Putamen (tissue), 1 donor: ENCODE measurements at regions not wholly inside any gene's neighbourhood (a gene's known extent, or its start where the extent isn't known, plus 50 kb on each side); places are given as distances from the start of the nearest gene placed in this dataset.
"Not testable (repeated sequence)": the region's sequence is repeated elsewhere in the genome, so short reads cannot be mapped to it uniquely, and the experiment has no call there.

Experiments
- DNase-seq: peaks from one replicate; pipeline ENCODE4 v3.0.0-alpha.2; 2016; ENCODE audit warnings: low spot score

DNA sequence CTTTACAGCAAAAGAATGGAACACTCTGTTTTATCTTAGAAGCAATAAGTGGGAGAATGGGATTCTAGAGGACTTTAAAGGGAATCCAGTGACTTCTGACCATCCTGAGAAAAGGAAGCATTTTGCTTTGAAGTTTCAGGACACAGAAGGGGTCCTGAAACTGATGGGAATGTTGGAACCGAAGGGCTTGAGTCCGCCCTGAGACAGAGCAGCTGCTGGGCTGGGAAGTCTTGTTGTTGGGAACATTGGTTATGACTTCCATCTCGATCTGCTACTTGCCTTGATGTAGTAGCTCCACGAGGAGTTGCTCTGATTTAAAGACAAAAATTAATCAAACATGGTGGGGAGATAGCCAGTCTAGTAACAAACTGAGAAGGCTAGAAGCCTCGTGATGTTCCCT is 177.6 kb downstream of the JCAD start:
- no peak for DNase-seq

DNA sequence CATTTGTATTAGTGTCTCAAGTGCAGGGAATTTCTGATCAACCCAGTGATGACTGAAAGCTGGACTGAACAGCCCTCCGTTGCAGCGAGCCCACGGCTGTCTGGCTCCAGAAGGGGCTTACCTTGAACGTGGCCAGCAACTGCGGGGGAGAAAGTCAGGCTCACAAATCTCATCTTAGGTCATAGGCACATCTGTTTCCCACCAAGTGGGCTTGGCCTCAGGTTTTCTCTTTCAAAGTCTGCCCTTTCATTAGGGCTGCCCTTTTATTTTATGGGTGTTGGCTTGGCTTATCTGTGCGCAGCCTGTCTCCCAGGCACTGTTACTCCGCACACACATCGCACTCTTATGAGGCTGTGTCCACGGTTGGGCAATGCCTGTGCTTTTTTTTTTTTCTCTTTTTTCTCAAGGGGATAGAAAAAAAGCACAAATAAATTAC is 178.0 kb downstream of the JCAD start:
- DNase-seq, result no peak

DNA sequence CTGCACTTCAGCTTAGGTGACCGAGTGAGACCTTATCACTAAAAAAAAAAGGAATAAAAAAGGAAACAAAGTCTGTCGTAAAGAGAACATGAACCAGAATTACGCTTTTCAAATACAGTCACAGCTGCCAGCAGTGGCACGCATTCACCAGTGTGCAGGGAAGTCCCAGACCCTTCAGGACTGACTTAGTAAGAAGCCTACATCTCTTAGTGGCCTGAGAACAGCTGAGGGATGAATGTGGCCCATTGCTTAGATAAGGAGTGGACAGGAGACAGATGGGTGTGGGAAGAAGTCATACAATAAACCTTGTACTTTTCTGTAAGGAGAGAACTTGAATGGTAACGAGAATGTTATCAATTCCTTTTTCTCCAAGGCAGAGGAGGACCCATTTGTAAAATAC is 178.5 kb downstream of the JCAD start:
- DNase-seq, result no peak

DNA sequence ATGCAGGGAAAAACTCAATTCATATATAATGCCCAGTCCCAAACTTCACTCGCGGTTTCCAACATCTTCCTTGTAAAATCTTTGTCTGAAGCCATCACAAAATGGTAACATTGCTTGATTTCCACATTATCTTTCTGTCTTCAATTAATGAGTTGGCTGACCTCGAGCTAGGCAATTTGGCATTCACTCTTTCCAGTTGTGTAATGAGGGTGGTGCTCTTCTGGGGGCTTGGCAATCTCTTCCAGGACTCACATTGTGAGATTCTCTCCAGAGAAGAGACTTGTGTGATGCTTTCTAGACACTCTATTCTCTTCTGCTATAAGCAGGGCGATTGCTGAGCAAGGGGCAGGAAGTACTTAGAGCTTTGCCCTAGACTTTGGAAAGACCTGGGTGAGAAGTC is 179.5 kb downstream of the JCAD start:
- no peak for DNase-seq

DNA sequence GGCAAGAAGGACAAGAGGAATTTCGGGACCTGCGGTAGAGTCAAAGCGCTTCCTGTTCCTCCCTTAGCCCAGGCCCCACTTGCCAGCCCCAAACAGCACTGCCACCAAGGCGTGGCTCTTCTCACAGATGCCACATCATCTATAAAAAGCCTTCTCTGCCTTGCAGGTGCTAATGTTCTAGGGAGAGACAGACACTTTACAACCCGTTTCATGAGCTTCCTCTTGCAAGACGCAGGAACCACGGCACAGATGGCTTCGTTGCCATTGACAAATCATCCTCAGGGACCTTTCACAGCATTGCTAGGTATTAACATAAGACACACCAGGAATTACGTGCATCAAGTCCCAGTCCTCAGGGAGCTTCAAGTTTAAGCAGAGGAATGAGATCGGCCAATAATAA is 180.9 kb downstream of the JCAD start:
- DNase-seq, result no peak

DNA sequence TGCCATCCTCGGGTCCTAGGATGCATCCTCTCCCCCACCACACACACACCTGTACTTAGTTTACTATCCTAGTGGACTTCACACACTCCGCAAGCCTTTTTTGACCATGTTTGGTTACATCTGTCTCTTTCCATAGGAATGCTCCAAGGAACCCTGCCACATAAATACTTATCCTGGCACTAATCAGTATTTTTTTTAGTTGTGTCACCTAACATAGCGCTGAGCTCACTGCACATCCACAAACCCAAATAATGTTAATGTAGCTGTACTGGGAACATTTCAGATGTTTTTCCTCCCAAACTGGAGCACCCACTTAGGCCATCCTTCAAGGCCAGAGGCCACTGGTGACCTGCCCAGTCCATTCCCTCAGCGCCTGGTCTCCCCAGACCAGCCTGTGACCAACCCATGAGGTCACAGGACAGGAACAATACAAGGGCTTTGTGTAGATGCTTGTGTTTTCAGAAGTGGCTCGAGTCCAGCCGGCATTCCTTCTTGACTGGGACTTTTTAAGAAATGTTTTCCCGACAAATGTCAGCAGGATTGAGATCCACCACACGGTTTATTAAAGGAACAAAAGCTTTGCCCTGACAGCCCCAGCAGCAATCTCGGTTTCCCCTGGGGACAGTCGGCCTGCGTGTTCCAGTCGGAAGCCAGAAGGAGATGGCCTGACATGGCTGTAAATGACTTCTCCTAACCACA is 181.4 kb downstream of the JCAD start:
- no peak for DNase-seq

DNA sequence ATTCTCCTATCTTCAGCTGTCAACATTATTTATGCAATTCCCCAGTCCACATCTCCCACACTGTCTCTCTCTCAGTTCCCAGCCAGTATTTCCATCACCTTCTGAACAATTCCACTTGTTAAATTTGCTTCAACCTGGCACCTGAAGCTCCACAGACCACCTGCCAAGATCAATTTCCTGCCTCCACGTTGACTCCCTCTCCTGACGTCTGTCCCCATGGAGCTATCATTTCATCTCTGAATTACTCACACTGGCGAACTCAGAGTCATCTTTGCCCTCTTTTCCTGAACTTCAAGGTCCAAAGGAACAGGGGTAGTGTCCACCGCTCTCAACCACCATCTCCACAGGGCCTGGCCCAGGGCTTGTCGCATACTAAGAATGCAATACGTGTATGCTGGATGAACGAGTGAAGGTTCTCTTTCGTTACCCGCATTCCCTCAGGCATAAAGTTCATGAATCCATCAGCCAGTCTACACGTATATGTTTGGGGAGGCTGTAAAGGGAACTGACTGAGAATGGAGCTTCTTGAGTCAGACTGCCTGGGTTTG is 183.3 kb downstream of the JCAD start:
- DNase-seq, result no peak

DNA sequence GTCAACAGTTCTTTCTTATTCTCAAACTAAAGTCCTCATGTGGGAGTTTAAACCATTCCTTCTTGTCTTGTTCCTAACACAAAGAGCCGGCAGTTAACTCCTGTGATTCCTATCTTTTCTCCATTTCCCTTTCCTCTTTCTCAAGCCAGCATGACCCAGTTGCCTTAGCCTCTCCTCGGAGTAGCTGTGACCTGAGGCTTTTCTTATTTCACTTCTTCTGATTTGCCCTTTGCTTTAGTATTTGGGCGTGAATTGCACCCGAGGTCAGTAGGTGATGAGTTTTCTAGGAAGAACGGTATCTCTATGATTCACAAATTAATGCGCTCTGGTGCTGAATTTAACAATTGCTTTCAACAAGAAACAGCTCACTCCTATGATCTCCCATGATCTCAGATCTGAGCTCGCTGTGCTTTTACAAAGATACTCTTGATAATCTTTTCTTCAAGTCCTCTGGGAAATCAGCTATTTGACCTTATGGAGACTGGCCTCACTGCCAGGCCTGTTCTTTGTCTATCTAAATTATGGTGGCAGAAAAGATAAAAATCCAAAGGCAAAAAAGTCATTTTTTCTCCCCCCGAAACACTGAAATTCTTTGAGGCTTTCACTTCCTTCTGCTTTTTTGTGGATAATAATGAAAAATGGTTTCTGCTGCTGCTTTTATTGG is 184.6 kb downstream of the JCAD start:
- no peak for DNase-seq

DNA sequence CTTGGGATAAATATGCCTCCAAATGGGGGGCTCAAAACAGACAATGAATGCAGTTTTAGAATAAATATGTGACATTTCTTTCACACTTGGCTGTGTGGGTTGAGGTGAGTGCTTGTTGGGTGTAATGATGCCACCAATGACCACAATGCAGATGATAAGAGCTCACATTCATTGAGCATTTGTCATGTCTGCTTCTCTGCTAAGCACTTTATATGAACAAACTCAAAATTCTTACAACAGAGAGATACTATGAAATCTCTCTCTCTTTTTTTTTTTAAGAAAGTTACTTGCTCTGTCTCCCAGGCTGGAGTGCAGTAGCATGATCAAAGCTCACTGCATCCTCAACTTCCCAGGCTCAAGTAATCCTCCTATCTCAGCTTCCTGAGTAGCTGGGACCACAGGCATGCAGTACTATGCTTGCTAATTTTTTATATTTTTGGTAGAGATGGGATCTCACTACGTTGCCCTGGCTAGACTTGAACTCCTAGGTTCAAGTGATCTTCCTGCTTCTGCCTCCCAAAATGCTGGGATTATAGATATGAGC is 185.4 kb downstream of the JCAD start:
- no peak for DNase-seq

DNA sequence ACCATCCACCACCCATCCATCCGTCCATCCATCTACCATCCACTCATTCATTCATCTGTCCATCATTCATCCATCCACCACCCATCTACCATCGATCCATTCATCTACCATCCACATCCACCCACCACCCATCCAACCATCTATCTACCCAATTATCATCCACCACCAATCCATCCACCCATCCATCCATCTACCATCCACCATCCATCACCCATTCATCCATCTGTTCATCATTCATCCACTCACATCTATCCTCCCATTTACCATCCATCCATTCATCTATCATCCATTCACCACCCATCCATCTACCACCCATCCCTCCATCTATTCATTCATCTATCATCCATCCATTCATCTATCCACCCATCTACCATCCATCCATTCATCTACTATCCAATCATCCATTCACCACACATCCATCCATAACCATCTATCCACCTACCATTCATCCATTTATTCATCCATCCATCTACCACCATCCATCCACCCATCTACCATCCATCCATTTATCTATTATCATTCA is 188.8 kb downstream of the JCAD start:
- no peak for DNase-seq

DNA sequence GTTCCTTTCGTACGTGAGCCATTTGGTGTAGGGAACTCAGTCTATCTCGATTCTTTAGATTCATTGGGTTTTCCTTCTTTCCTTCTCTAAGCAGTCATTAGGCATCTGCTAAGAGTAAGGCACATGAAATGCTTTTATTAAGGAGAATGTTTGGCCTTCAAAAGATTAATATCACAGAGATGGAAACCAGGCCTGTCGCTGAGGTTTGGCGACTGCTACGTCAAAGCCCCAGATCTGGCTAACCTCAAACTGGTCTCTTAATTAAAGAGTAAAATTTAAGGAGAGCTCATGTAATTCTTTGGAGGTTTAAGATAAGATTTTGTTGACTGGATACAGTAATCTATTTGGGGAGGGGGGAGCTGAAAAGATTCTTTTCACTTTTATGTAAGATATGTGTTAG is 189.8 kb downstream of the JCAD start:
- no peak for DNase-seq

DNA sequence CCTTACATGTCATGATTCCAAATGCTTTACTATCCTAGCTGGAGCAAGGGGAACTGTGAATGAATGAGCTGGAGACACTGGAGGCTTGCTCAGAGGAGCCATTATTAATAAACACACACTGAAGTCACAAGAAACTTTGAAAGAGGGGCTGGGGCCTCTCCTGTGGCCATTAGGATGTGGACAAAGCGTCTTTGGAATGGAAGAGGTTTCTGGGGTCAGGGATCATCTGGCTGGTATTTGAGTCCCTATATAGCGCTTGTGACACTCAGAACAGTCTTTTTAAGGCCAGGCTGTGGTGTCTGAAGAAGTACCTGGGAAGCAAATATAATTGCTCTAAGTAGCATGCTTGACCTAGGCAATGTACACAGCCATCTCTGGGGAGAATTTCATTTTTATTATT is 193.0 kb downstream of the JCAD start:
- no peak for DNase-seq

DNA sequence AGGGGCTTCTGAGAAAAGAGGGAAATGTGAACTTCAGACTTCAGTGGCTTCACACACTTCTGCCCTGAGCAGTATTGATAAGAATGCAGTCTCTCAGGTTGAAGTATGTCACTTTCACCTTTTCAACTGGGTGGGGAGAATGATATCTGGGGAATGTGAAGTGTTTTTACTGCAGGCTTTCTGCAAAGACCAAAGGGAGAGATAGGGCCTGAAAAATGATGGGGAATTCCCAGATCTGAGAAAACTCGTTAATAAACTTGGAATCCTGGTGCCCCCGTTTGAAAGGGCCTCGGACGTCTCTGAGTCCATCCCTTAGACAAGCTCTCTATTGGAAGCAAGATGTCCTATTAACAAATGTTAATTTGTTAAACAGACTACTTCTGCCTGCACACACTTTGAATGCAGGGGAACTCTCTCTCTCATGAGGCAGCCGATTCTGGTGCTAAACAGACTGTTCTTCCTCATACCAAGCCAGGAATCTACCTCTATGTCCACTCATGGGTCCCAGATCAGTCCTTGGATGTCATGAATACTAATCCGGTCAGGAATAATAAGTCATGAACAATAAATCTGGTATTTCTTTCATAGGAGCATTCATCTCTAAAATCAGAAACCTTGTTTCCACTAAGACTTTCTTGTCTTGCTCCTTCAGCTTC is 193.6 kb downstream of the JCAD start:
- DNase-seq, result no peak

DNA sequence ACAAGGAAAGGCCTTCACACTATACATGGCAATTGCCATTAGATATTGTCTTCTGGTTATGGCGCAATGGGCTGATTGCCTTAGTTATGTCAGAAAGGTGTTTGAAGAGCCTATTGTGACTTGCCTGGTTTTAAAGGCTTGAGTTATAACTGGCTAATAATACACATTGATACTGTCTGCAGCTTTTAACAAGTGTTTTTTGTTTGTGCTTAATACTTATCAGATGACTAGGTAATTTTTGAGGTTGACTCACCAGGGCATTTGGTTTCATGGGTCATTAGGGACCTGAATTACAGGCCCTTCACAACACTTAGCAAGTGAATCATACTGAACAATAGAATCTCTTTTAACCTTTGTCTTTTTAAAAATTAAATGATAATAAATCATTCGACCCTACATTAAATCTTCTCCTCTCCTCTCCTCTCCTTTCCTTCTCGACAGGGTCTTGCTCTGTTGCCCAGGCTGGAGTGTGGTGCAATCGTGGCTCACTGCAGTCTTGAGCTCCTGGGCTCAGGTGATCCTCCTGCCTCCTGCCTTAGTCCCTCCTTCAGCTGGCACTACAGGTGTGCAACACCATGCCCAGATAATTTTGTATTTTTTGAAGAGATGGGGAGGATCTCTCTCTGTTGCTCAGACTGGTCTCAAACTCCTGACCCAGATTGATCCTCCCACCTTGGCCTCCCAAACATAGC is 196.3 kb downstream of the JCAD start:
- no peak for DNase-seq

DNA sequence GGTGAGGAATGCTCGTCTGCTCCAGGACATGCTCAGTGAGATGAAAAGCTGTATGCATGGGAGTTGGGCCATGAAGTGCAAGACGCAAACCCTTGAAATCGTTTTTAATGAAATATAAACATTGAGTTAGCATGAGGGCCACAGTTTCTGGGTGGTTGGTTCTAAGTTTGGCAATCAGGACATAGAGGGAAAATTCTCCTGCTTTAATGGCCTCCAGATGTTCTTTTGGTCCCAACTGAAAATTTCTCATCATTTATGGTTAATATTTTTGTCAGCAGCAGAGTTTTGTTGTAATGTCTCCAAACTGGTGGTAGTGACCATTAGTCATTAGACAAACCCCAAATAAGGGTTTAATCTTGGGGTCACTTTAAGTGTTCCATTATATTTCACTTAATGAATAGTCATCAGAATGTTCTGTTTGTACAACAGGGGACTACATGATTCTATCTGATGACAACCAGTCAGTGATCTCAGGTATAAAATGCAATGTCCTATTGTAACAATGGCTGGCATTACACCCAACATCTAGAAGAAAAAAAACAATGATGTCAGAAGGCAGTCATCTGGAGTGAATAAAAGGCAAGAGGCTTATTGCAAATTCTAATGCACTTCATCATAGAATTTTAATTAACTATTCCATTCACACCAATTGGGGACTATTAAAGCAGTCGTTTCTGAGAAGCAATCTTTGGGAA is 197.4 kb downstream of the JCAD start:
- DNase-seq, result no peak

DNA sequence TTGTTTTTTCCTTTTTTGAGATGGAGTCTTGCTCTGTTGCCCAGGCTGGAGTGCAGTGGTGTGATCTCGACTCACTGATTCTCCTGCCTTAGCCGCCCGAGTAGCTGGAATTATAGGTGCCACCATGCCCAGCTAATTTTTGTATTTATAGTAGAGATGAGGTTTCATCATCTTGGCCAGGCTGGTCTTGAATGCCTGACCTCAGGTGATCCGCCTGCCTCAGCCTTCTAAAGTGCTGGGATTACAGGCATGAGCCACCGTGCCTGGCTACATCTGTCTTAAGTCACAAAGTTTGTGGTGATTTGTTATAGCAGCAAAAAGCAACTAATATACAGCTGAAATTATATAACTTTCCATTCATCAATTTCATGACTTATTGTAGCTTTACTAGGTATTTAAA is 198.2 kb downstream of the JCAD start:
- not testable (repeated sequence) for DNase-seq

DNA sequence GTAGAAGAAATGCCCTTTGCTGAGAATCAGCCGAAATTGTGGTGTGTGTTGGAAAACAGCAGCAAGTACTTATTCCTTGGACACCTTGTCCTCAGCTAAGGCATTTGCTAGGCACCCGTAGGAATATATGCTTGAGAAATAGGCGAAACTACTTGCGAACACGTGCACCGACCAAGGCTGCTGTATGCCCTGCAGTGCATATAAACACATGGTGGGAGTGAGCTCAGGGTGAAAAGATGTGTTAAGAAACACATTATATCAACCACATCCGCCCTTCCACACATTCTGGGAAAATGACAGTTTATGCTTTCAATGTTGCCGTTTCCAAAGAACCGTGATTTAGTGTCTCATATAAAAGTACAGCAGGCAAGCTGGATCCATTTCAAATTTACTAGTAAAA is 199.2 kb downstream of the JCAD start:
- no peak for DNase-seq

DNA sequence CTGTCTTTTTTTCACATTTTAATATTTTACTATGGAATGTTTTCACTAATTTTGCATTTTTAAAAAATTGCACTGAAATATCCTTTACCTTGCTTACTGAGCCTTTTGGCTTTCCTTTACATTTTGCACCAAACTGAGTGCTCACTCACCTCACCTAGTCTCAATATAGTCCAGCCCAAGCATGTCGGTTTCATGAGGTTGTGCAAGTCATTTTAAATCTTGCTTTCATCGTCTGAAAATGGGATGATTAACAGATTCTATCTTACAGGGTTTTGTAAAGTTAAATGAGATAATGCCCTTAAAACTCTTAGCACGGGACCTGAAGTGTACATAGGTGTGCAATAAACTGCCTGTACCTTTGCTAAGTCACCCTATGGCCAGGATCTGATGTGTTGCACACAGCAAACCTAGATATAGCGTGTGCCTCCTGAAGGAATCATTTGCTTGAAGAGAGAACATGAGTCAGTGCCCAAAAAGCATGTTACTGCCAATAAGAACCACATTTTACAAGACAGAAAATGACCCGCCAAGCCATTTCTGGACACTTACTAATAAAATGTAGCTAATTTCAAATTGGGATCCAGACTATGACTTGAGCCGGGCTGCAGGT is 199.8 kb downstream of the JCAD start:
- DNase-seq, result no peak

DNA sequence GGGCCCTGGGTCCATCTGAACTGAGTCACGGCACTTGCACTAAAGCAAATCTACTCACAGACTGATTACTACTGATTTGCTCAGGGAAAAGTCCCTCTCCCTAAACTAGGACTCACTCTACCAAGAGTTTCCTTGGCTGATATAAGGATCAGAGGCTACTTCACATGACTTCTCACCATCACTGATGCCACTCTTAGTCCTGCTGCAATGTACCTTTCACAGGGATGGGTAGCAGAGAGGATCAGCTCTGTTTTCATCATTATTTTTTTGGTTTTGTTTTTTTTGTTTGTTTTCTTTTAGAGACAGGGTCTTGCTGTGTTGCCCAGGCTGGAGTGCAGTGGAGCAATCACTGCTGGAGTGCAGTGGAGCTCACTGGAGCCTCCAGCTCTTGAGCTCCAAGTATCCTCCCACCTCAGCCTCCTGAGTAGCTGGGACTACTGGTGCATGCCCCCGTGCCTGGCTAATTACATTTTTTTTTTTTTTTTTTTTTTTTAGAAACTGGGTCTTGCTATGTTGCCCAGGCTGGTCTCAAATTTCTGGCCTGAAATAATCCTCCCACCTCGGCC is 200.6 kb downstream of the JCAD start:
- DNase-seq, result no peak

DNA sequence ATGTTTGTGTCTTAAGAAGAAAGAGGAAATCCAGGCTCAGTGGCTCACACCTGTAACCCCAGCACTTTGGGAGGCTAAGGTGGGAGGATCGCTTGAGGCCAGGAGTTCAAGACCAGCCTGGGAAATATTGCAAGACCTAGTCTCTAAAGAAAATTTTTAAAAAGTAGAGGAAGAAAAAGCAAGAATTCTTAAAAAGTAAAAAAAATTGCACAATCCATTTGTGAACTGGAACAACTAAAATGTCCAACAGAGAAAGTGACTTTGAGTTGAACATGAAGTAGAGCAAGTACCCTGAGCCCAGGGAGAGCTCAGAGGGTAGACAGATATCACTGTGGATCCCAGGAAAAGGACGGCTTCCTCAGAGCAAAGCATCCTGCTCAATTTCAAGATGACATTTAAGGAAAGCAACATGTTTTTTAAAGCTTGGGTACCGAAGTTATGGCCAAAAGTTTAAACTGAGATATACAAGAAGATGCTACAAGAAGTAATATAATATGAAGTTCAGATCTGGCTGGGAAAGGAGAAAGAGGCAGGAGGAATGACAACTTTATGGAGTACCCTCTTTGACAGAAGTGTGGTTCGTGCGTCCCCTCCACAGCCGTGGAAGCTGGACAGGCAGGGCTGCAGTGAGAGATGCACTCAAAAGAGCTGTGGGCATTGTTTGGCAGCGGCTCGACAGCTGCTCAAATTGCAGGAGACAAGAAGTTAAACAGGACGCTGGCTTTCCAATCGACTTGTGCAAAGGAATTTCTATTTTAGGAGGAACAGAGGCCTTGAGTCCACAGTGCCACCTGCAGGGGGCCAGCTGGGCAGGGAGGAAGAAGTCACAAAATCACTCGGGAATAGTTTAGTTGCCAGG is 201.3 kb downstream of the JCAD start:
- DNase-seq, result no peak
